NCI-H446 (cell line): ENCODE measurements at regions not wholly inside any gene's neighbourhood (a gene's known extent, or its start where the extent isn't known, plus 50 kb on each side); places are given as distances from the start of the nearest gene placed in this dataset.

Experiments
- DNase-seq, 2 experiments: peaks; one replicate each; lab custom pipeline; 2025; lab: John Stamatoyannopoulos, UW

- no peak for DNase-seq
These were observed 58.0 kb upstream of the ZNF804A start for GRCh38 chr2:184540246-184540789.

GRCh38 chr2:184541591-184541990 lies 56.7 kb upstream of the ZNF804A start:
- no peak for DNase-seq

- DNase-seq, result no peak
These were observed 54.5 kb upstream of the ZNF804A start for GRCh38 chr2:184543832-184544231.
